H1 (cell line): ENCODE measurements at regions not wholly inside any gene's neighbourhood (a gene's known extent, or its start where the extent isn't known, plus 50 kb on each side); places are given as distances from the start of the nearest gene placed in this dataset.

Experiments used
- CTCF ChIA-PET: fragments of 300-600 bp; sonication (Branson Sonifier 250); formaldehyde crosslinking; loops from one replicate; lab custom pipeline; 2021; ENCODE audit not compliant: partially characterized antibody; lab: Charles Lee
- POLR2A ChIA-PET: fragments of 300-600 bp; sonication (Branson Sonifier 250); formaldehyde crosslinking; loops from one replicate; lab custom pipeline; 2021; ENCODE audit warnings: inconsistent platforms; ENCODE audit not compliant: partially characterized antibody; lab: Charles Lee
- DNase-seq, 2 experiments: peaks; one replicate each; pipeline versions ENCODE4 v3.0.0 to v3.0.0-alpha.2; 2010 to 2022; ENCODE audit warnings: low spot score in 2 of 2, low read depth in 1 of 2, mixed read lengths in 1 of 2
- FAIRE-seq: peaks from 2 replicates; lab custom pipeline; 2011; peaks lifted over from hg19 to GRCh38; lab: Jason Lieb, UNC
- H2AFZ ChIP-seq: 2 replicates; pipeline ENCODE4 v1.8.1; 2012; ENCODE audit warnings: low read length, inconsistent platforms
- H2AK5ac ChIP-seq: 2 replicates; pipeline ENCODE4 v1.6.1; 2013; ENCODE audit warnings: low read depth, low read length
- H2BK120ac ChIP-seq: replicated peaks from 2 replicates; pipeline ENCODE3; 2013; ENCODE audit warnings: low read depth, low read length, inconsistent platforms
- H2BK12ac ChIP-seq: 2 replicates; pipeline ENCODE4 v1.6.1; 2013; ENCODE audit warnings: low read depth, low read length
- H2BK15ac ChIP-seq: 2 replicates; pipeline ENCODE4 v1.6.1; 2013; ENCODE audit warnings: low read length
- H2BK20ac ChIP-seq: 2 replicates; pipeline ENCODE4 v1.6.1; 2013; ENCODE audit warnings: low read length
- H2BK5ac ChIP-seq: 2 replicates; pipeline ENCODE4 v1.6.1; 2013; ENCODE audit warnings: low read depth, low read length
- H3K14ac ChIP-seq: 2 replicates; pipeline ENCODE4 v1.6.1; 2013; ENCODE audit warnings: inconsistent platforms; ENCODE audit not compliant: insufficient read length
- H3K18ac ChIP-seq: 2 replicates; pipeline ENCODE4 v1.6.1; 2013; ENCODE audit warnings: low read length; ENCODE audit errors: extremely low read depth
- H3K23ac ChIP-seq: 2 replicates; pipeline ENCODE4 v1.6.1; 2013; ENCODE audit warnings: inconsistent platforms; ENCODE audit not compliant: insufficient read length
- H3K23me2 ChIP-seq: 2 replicates; pipeline ENCODE4 v1.6.1; 2013; ENCODE audit warnings: low read depth, low read length
- H3K27ac ChIP-seq: 2 replicates; pipeline ENCODE4 v1.6.1; 2011; ENCODE audit warnings: low read depth, low read length, inconsistent platforms
- H3K27me3 ChIP-seq, 4 experiments: replicated peaks in 1 of 4; 1 replicate in 1 of 4; 2 replicates in 3 of 4; pipeline versions ENCODE4 v1.6.1 to v1.8.1; 2011 to 2013; ENCODE audit warnings: low read length in 3 of 4, mild to moderate bottlenecking in 3 of 4, inconsistent platforms in 2 of 4, mixed read lengths in 2 of 4, moderate library complexity in 1 of 4; ENCODE audit not compliant: control insufficient read depth in 3 of 4, insufficient read depth in 3 of 4; ENCODE audit errors: extremely low read depth in 1 of 4
- H3K36me3 ChIP-seq, 4 experiments: 2 replicates each; pipeline versions ENCODE4 v1.6.1 to v1.8.1; 2011 to 2013; ENCODE audit warnings: mild to moderate bottlenecking in 4 of 4, low read length in 3 of 4, moderate library complexity in 2 of 4, control low read depth in 1 of 4, inconsistent platforms in 1 of 4; ENCODE audit not compliant: insufficient read depth in 4 of 4, control insufficient read depth in 2 of 4
- H3K4ac ChIP-seq: replicated peaks from 2 replicates; pipeline ENCODE3; 2013; ENCODE audit warnings: low read length, low read depth, mixed read lengths, inconsistent platforms; ENCODE audit not compliant: insufficient read length
- H3K4me1 ChIP-seq, 4 experiments: replicated peaks in 1 of 4; 1 replicate in 1 of 4; 2 replicates in 3 of 4; pipeline versions ENCODE4 v1.6.1 to v1.8.1; 2011 to 2013; ENCODE audit warnings: low read length in 3 of 4, inconsistent platforms in 2 of 4, mixed read lengths in 1 of 4; ENCODE audit not compliant: insufficient read depth in 4 of 4, control insufficient read depth in 3 of 4
- H3K4me2 ChIP-seq, 2 experiments: 2 replicates each; pipeline versions ENCODE4 v1.6.1 to v1.8.1; 2011 to 2013; ENCODE audit warnings: low read depth in 2 of 2, low read length in 2 of 2, control low read depth in 1 of 2, inconsistent platforms in 1 of 2, mild to moderate bottlenecking in 1 of 2; ENCODE audit not compliant: insufficient read depth in 1 of 2
- H3K4me3 ChIP-seq, 4 experiments: fragments of 200-600, 300-600 bp in 1 of 4; sonication (generic), shearing (Covaris generic), sonication (Bioruptor Twin) in 1 of 4; 2 replicates each; pipeline versions ENCODE4 v1.5.1 to v1.8.1; 2011 to 2016; ENCODE audit warnings: low read length in 4 of 4, low read depth in 3 of 4, control low read depth in 2 of 4, inconsistent platforms in 2 of 4, mild to moderate bottlenecking in 2 of 4, mixed read lengths in 1 of 4, moderate library complexity in 1 of 4; ENCODE audit not compliant: insufficient read depth in 2 of 4; ENCODE audit errors: extremely low read depth in 1 of 4
- H3K56ac ChIP-seq: replicated peaks from 2 replicates; pipeline ENCODE3; 2013; ENCODE audit warnings: low read depth, mild to moderate bottlenecking, mixed read lengths, low read length, inconsistent platforms; ENCODE audit not compliant: insufficient read length
- H3K79me1 ChIP-seq: 2 replicates; pipeline ENCODE4 v1.6.1; 2013; ENCODE audit warnings: low read depth, low read length, control low read depth
- H3K79me2 ChIP-seq, 2 experiments: 2 replicates each; pipeline versions ENCODE4 v1.6.1 to v1.8.1; 2012 to 2013; ENCODE audit warnings: low read length in 2 of 2, mild to moderate bottlenecking in 2 of 2, inconsistent platforms in 1 of 2; ENCODE audit not compliant: insufficient read depth in 2 of 2, control insufficient read depth in 1 of 2
- H3K9ac ChIP-seq, 4 experiments: replicated peaks in 1 of 4; 1 replicate in 1 of 4; 2 replicates in 3 of 4; pipeline versions ENCODE4 v1.6.1 to v1.8.1; 2011 to 2013; ENCODE audit warnings: low read depth in 3 of 4, low read length in 3 of 4, control low read depth in 2 of 4, mild to moderate bottlenecking in 2 of 4, moderate library complexity in 2 of 4, inconsistent platforms in 1 of 4; ENCODE audit errors: extremely low read depth in 1 of 4
- H3K9me3 ChIP-seq, 2 experiments: 2 replicates each; pipeline versions ENCODE4 v1.6.1 to v1.8.1; 2012 to 2013; ENCODE audit warnings: mild to moderate bottlenecking in 2 of 2, moderate library complexity in 2 of 2, control low read depth in 1 of 2, inconsistent platforms in 1 of 2, low read depth in 1 of 2, low read length in 1 of 2, mixed read lengths in 1 of 2; ENCODE audit not compliant: insufficient read depth in 2 of 2
- H4K20me1 ChIP-seq, 2 experiments: replicated peaks in 1 of 2; 2 replicates each; pipeline versions ENCODE3 to v1.8.1; 2011 to 2013; ENCODE audit warnings: inconsistent platforms in 2 of 2, low read length in 2 of 2, mild to moderate bottlenecking in 1 of 2; ENCODE audit not compliant: insufficient read depth in 2 of 2, control insufficient read depth in 1 of 2
- H4K5ac ChIP-seq: 2 replicates; pipeline ENCODE4 v1.6.1; 2013; ENCODE audit warnings: low read length, low read depth, mixed read lengths, inconsistent platforms; ENCODE audit not compliant: insufficient read length
- H4K8ac ChIP-seq: 2 replicates; pipeline ENCODE4 v1.8.0; 2013; ENCODE audit warnings: mild to moderate bottlenecking, moderate library complexity, low read length, inconsistent platforms; ENCODE audit not compliant: insufficient read depth; ENCODE audit errors: extremely low read depth
- H4K91ac ChIP-seq: replicated peaks from 2 replicates; pipeline ENCODE3; 2013; ENCODE audit warnings: low read length, mixed read lengths, inconsistent platforms; ENCODE audit not compliant: insufficient read length
- BACH1 ChIP-seq: IDR thresholded peaks from 2 replicates; pipeline ENCODE4 v1.6.1; 2012; ENCODE audit warnings: low read length, improper control_type of control experiment
- GTF2F1 ChIP-seq: IDR thresholded peaks from 2 replicates; pipeline ENCODE4 v1.6.1; 2012; ENCODE audit warnings: low read depth, low read length, improper control_type of control experiment, borderline replicate concordance
- MAFK ChIP-seq: IDR thresholded peaks from 2 replicates; pipeline ENCODE4 v1.6.1; 2012; ENCODE audit warnings: low read depth, mild to moderate bottlenecking, improper control_type of control experiment, low read length
- NANOG ChIP-seq: IDR thresholded peaks from 2 replicates; pipeline ENCODE4 v1.6.1; 2011; ENCODE audit warnings: low read length, low read depth, mild to moderate bottlenecking, inconsistent platforms; ENCODE audit not compliant: insufficient read depth, poor library complexity, severe bottlenecking
- NRF1 ChIP-seq: IDR thresholded peaks from 2 replicates; pipeline ENCODE4 v1.6.1; 2011; ENCODE audit warnings: mild to moderate bottlenecking, low read depth, low read length, improper control_type of control experiment
- RXRA ChIP-seq: IDR thresholded peaks from 2 replicates; pipeline ENCODE4 v1.6.1; 2011; ENCODE audit warnings: low read depth, mild to moderate bottlenecking, low read length, moderate library complexity; ENCODE audit not compliant: insufficient read depth
- SIX5 ChIP-seq: IDR thresholded peaks from 2 replicates; pipeline ENCODE4 v1.6.1; 2011; ENCODE audit warnings: mild to moderate bottlenecking, low read depth, low read length
- TCF12 ChIP-seq: IDR thresholded peaks from 2 replicates; pipeline ENCODE4 v1.6.1; 2011; ENCODE audit warnings: low read depth, mild to moderate bottlenecking, low read length
- WGBS, 2 experiments: shearing (Covaris generic) in 1 of 2; methylation state at CpG; one replicate each; pipeline versions ENCODE4 v1.1.6 to v1.1.7; 2013 to 2015; ENCODE audit warnings: low lambda C conversion rate in 2 of 2, mixed read lengths in 2 of 2, inconsistent platforms in 1 of 2, low coverage in 1 of 2, missing lambda C conversion rate in 1 of 2; ENCODE audit not compliant: insufficient replicate concordance in 2 of 2, insufficient coverage in 1 of 2, insufficient read length in 1 of 2; ENCODE audit errors: extremely low coverage in 1 of 2, missing lambda C conversion rate in 1 of 2; 5-methylcytosine and 5-hydroxymethylcytosine counted together

- no peak overlapping the region for H3K4me2 ChIP-seq
- no peak for DNase-seq
Observed at GRCh38 chr20:17138237-17138636, 88.6 kb upstream of the PCSK2 start.

More at GRCh38 chr20:17138237-17138636, 88.6 kb upstream of the PCSK2 start:
- Histone ChIP-seq H4K20me1 (no peaks in the 10 kb centered on the region), H4K8ac (no peak overlapping the region), H4K91ac (no peak overlapping the region), H3K4me3 (no peak overlapping the region), H3K79me2 (no peaks in the 10 kb centered on the region), H2AFZ (no peak overlapping the region), H2BK20ac (no peak overlapping the region), H3K4ac (no peak overlapping the region), H2BK120ac (no peak overlapping the region), H3K36me3 (no peaks in the 10 kb centered on the region), H3K14ac (no peak overlapping the region), H3K27ac (no peak overlapping the region), H2BK15ac (no peak overlapping the region), H3K9ac (no peak overlapping the region), H3K23ac (no peak overlapping the region), H3K4me1 (no peaks in the 10 kb centered on the region), H2AK5ac (no peak overlapping the region), H3K18ac (no peak overlapping the region), H3K9me3 (no peaks in the 10 kb centered on the region), H3K56ac (no peak overlapping the region), H2BK5ac (no peak overlapping the region), H3K79me1 (no peaks in the 10 kb centered on the region), H3K23me2 (no peaks in the 10 kb centered on the region), H4K5ac (no peak overlapping the region), H2BK12ac (no peak overlapping the region), H3K27me3 (no peaks in the 10 kb centered on the region)
- ChIA-PET POLR2A (interaction anchor here (0.9 kb wide), 1 partner anchor 10 kb away, joined by 3 read pairs; no protein-coding TSS in a partner anchor), CTCF (interaction anchor here (0.9 to 2.1 kb wide), 4 partner anchors 9 to 293 kb away, joined by 3 to 5 read pairs (median 4); no protein-coding TSS in a partner anchor)
- 94% methylated on average over 4 of the region's 5 CpGs; no CpG with 5 or more reads in 1 of the 2 experiments for whole genome bisulfite sequencing, 2 experiments
- TF ChIP-seq GTF2F1 (no peak), TCF12 (no peak), SIX5 (no peak), NRF1 (no peak), BACH1 (no peak), NANOG (no peak), MAFK (no peak), RXRA (no peak)
- FAIRE-seq: no peak
